Endometrium (tissue), 2 donors: ENCODE measurements at regions not wholly inside any gene's neighbourhood (a gene's known extent, or its start where the extent isn't known, plus 50 kb on each side); places are given as distances from the start of the nearest gene placed in this dataset.
"Not testable (repeated sequence)": the region's sequence is repeated elsewhere in the genome, so short reads cannot be mapped to it uniquely, and the experiment has no call there.

Experiments used
- FAIRE-seq: peaks from 2 replicates; lab custom pipeline; 2012; peaks lifted over from hg19 to GRCh38; lab: Jason Lieb, UNC
- donor health status: control.
- donor health status: control.

DNA sequence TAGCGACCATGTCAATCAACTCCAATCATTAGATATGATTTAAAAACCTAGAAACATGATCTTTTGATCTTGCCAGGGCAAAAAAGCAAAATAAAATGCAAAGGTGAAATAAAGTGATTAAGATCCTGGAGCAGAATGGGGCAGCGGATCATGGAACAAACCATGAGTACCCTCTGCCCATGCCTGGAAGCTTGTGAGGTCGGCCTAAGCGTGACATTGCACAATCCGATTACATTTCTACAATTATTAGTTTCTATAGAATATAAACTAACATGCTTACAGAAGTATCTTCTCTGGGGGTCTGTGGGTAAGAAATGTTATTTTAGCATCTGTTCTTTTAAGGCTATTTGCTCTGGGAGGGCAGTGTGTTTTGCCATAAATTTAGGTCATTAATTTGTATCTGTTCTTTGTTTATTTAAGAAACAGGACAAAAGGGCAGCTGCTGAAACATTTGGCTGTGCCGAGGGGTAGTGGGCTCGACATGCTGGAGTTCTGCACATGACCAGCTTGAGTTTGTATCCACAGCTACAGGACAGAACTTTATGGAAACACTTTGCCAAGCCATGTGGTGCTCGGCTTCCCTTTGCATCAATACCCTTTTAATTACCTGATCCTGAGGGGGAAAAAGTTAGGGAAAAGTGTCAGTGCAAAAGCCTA lies 55.9 kb downstream of the ZBTB18 start:
- FAIRE-seq = no peak

DNA sequence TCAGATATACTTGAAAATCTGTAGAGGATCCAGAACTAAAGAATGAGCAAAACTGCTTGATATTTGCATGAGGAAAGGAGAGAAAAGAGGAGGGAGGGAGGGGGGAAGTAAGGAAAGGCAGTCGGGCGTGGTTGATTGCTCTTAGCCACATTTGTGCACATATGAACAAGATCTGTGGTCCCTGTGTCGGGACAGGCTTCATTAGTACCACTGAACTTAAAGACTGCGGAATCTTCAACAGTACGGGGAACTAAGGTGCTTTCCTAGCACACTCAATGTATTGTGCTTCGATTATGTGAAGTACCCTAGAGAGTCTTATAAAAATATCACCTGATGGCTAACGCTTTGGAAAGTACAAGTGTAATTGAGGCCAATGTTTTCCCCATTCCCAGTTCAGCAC lies 59.9 kb downstream of the ZBTB18 start:
- FAIRE-seq = no peak

- no peak for FAIRE-seq
Measured at GRCh38 chr1:244112041-244112440, 61.0 kb downstream of the ZBTB18 start.

- FAIRE-seq = no peak
Measured at GRCh38 chr1:244112636-244113035, 61.6 kb downstream of the ZBTB18 start.

DNA sequence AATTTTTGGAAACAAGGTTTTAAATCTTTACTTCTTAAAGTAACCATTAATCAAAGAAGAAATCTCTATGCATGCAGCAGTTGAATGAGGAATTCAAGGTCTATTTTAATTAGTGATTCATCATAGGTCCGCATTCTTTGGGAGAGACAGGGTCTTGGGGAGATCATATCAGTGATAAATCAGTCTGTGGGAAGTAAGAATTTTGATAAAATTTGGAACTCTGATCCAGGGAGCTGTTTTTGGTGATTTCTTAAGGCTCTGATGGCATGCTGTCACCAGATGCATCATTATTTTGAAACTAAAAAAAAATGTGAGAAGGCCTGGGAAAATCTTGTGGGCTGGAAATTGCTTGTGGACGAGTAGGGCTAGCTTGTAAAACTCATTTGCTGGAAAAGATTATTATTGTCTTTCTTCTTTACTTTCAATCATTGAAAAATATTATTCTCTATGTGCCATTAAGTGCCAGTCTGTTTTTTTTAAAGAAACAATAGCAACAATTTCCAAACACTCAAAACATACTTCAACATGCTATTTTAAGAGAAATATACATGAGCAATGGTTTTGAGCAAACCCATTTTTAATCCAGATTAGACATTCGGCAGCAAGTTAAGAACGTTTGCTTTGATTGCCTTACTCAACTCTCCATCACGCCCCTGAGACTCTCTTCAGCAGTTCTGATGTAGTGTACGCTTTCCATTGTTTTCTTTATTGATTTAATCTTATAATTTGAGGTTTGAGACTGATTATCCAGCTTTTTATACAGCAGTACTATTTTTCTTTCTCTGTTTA lies 62.6 kb downstream of the ZBTB18 start:
- no peak for FAIRE-seq

DNA sequence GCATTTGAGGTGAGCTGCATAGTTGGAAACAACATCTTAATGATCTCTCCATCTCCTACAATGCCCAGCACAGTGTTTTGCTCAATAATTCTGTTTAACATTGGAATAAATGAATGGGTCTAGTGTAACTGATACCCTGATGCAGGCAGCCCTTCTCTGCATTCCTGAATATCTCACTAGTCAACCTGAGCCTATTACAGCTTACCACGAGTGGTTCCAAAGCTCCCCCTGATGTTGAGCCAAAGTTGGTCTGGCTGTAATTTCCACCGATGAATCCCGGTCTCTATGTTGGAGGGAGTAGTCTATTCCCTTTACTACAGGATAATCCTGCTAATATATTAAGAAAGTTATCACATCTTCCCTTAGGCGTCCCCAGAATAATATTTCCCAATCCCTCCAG lies 63.8 kb downstream of the ZBTB18 start:
- FAIRE-seq = no peak

GRCh38 chr1:244116946-244117345 lies 65.9 kb downstream of the ZBTB18 start:
- no peak for FAIRE-seq

DNA sequence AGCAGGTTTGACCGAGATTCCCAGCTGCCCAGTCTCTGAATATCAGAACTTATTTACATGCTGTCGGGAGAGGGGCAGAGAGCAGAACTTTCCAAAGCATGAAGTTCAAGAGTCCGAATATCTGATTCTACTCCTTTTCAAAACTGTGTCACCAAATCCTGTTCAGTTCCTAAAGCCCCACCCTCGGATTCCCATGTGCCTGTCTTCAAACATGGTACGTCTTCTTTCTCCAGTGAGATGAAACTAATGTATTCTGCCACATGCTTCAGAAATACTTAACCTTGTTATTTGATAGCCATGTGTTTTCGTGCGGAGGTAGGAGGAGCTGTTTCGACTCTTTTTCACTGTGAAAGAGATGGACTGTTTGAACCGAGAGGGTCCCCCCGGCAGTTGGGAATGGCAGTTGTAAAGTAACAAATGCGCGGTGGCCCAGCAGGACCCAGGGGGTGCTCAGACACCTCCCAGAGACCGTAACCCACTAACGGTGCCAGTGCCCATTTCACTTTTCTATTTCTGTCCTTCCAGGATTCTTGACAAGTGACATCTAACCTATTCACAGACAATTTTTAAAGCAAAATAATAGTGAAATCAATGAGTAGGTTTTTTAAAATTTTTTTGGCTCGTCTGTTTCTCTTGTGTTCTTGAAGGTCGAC lies 67.2 kb downstream of the ZBTB18 start:
- no peak for FAIRE-seq

GRCh38 chr1:244128591-244129383 lies 77.7 kb downstream of the ZBTB18 start:
- FAIRE-seq = no peak

GRCh38 chr1:244137276-244137675 lies 86.2 kb downstream of the ZBTB18 start:
- FAIRE-seq = no peak

DNA sequence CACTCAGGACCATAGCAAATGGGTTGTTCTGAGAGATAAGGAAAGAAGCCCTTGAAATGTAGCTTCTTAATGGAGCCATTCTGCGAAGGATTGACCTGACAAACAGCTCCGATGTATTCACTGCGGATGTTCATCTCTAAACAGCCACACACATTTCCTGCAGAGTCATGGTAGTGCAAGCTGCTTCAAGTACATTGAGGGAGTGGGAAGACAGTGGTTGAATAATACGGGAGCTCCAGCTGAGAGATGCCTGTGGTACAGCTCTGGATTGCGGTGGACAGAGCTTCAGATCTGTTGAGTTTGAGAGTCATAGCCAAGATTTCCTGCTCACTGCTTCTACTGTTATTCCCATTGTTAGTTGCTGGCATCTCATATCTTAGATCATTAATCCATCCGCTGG lies 86.6 kb downstream of the ZBTB18 start:
- no peak for FAIRE-seq

- FAIRE-seq = no peak
Measured at GRCh38 chr1:244138399-244138798, 87.3 kb downstream of the ZBTB18 start.

- FAIRE-seq = no peak
Measured at GRCh38 chr1:244139655-244140054, 88.6 kb downstream of the ZBTB18 start.

- no peak for FAIRE-seq
Measured at GRCh38 chr1:244140420-244140819, 89.3 kb downstream of the ZBTB18 start.

DNA sequence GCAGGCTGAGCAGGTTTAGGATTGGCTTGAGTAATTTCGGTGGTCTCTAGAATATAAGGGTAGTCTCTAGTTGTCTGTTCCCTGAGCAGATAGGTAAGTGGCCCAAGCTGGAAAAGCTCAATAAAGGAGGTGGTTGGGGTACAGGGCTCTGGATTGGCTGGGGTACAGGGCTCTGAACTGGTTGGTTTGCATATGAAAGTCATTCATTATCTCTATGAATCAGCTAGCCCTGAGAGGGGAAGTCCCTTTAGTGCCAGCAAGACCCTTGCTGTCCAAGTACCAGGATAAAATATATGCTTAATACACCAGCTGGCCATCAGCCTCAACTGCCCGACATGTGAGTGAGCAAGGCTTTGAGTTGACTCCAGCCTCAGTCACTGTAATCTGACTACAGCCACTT lies 93.0 kb downstream of the ZBTB18 start:
- no peak for FAIRE-seq

GRCh38 chr1:244150071-244150470 lies 99.0 kb downstream of the ZBTB18 start:
- FAIRE-seq = no peak

DNA sequence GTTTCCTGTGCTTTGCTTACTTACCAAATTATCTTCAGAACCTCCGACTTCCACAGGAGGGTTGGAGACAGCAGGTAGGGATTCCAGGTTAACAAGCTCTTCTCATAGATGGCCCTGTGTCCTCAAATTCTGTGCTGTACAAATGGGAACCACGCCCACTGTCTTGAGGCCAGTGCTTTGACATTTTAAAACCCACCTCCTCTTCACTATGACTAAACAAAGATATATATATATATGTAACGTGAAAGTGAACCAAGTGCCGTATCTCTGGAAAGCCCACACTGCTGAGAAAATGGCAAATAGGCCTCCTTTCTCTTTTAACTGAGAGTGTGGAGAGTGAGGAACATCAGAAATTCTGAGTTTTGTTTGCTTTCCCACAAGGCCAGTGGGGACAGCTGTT lies 99.6 kb downstream of the ZBTB18 start:
- no peak for FAIRE-seq

DNA sequence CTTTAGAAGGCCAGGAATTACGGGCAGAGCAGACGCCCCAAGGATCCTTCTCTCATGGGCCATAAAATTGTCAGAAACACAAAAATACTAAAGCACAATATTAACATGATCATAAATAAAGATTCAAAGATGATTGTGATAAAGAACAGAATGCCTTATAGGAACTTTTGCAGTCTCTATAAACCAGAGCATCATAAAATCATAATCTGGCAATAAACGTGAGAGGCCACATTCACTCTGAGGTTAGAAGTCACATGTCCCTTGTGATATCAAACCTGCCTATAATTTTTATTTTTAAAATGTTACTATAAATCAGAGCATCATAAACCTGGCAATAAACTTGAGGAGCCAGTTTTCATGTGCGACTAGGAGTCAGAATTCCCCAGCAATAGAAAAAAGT lies 100.5 kb downstream of the ZBTB18 start:
- no peak for FAIRE-seq

- FAIRE-seq = no peak
Measured at GRCh38 chr1:244154508-244154871, 103.4 kb downstream of the ZBTB18 start.

GRCh38 chr1:244154872-244155531 lies 103.9 kb downstream of the ZBTB18 start:
- no peak for FAIRE-seq

GRCh38 chr1:244155661-244156060 lies 104.6 kb downstream of the ZBTB18 start:
- no peak for FAIRE-seq

- not testable (repeated sequence) for FAIRE-seq
Measured at GRCh38 chr1:244156617-244157016, 105.5 kb downstream of the ZBTB18 start.
